H1 (cell line): ENCODE measurements at regions not wholly inside any gene's neighbourhood (a gene's known extent, or its start where the extent isn't known, plus 50 kb on each side); places are given as distances from the start of the nearest gene placed in this dataset.

Source experiments
- CHD2 ChIP-seq: IDR thresholded peaks from 2 replicates; pipeline ENCODE4 v1.6.1; 2012; ENCODE audit warnings: low read length, improper control_type of control experiment
- EGR1 ChIP-seq: IDR thresholded peaks from 2 replicates; pipeline ENCODE4 v1.6.1; 2011; ENCODE audit warnings: low read depth, low read length, borderline replicate concordance
- EZH2 ChIP-seq: fragments of 200-600 bp; sonication (generic); IDR thresholded peaks from 2 replicates; pipeline ENCODE4 v1.7.1; 2012; ENCODE audit warnings: low read depth, mild to moderate bottlenecking, moderate library complexity, low read length, inconsistent platforms; ENCODE audit not compliant: severe bottlenecking
- RBBP5 ChIP-seq: IDR thresholded peaks from 2 replicates; pipeline ENCODE4 v1.7.1; 2012; ENCODE audit warnings: low read depth, mild to moderate bottlenecking, inconsistent platforms, low read length, moderate library complexity, borderline replicate concordance
- RFX5 ChIP-seq: IDR thresholded peaks from 2 replicates; pipeline ENCODE4 v1.6.1; 2011; ENCODE audit warnings: low read depth, low read length, improper control_type of control experiment, borderline replicate concordance
- SIN3A ChIP-seq, 2 experiments: IDR thresholded peaks in 1 of 2; conservative IDR thresholded peaks in 1 of 2; 2 replicates each; pipeline ENCODE4 v1.6.1; 2011 to 2012; ENCODE audit warnings: low read length in 2 of 2, improper control_type of control experiment in 1 of 2, low read depth in 1 of 2, mild to moderate bottlenecking in 1 of 2
- TF ChIP-seq, protein P1 (sequence below): fragments of 300-600 bp; sonication (generic); IDR thresholded peaks from 2 replicates; pipeline ENCODE4 v1.7.1; 2012; ENCODE audit warnings: low read length, moderate library complexity, mild to moderate bottlenecking, inconsistent platforms; ENCODE audit not compliant: insufficient replicate concordance
- TF ChIP-seq, protein P2 (sequence below), 3 experiments: IDR thresholded peaks; 1 replicate in 2 of 3; 2 replicates in 1 of 3; pipeline versions ENCODE4 v1.5.1 to v1.6.1; 2011; ENCODE audit warnings: low read length in 3 of 3, mild to moderate bottlenecking in 3 of 3, inconsistent platforms in 2 of 3, low read depth in 1 of 3, moderate library complexity in 1 of 3; ENCODE audit not compliant: insufficient read depth in 1 of 3; ENCODE audit errors: control extremely low read depth in 1 of 3
- TF ChIP-seq, protein P3 (sequence below): IDR thresholded peaks from 2 replicates; pipeline ENCODE4 v1.6.1; 2012; ENCODE audit warnings: inconsistent platforms

DNA sequence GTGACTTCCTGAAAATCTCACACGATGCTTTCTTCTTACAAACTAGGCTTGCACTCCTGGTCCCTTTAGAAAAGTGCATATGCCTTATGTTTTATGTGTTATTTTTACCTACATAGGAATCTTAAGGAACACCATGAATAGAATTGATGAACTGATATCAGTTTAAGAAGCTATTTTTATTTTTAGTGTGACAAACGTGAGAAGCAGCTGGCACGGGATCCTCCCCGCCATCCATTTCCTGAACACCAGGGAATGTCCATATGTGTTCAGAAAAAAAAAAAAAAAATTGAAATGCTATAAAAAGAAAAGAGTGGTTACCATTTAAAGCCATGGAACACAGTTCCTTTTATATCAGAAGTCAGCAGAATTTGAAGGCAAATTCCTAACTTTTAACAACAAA, 1096.1 kb upstream of the PRKX start (continued):
- TF ChIP-seq, protein P1, sequence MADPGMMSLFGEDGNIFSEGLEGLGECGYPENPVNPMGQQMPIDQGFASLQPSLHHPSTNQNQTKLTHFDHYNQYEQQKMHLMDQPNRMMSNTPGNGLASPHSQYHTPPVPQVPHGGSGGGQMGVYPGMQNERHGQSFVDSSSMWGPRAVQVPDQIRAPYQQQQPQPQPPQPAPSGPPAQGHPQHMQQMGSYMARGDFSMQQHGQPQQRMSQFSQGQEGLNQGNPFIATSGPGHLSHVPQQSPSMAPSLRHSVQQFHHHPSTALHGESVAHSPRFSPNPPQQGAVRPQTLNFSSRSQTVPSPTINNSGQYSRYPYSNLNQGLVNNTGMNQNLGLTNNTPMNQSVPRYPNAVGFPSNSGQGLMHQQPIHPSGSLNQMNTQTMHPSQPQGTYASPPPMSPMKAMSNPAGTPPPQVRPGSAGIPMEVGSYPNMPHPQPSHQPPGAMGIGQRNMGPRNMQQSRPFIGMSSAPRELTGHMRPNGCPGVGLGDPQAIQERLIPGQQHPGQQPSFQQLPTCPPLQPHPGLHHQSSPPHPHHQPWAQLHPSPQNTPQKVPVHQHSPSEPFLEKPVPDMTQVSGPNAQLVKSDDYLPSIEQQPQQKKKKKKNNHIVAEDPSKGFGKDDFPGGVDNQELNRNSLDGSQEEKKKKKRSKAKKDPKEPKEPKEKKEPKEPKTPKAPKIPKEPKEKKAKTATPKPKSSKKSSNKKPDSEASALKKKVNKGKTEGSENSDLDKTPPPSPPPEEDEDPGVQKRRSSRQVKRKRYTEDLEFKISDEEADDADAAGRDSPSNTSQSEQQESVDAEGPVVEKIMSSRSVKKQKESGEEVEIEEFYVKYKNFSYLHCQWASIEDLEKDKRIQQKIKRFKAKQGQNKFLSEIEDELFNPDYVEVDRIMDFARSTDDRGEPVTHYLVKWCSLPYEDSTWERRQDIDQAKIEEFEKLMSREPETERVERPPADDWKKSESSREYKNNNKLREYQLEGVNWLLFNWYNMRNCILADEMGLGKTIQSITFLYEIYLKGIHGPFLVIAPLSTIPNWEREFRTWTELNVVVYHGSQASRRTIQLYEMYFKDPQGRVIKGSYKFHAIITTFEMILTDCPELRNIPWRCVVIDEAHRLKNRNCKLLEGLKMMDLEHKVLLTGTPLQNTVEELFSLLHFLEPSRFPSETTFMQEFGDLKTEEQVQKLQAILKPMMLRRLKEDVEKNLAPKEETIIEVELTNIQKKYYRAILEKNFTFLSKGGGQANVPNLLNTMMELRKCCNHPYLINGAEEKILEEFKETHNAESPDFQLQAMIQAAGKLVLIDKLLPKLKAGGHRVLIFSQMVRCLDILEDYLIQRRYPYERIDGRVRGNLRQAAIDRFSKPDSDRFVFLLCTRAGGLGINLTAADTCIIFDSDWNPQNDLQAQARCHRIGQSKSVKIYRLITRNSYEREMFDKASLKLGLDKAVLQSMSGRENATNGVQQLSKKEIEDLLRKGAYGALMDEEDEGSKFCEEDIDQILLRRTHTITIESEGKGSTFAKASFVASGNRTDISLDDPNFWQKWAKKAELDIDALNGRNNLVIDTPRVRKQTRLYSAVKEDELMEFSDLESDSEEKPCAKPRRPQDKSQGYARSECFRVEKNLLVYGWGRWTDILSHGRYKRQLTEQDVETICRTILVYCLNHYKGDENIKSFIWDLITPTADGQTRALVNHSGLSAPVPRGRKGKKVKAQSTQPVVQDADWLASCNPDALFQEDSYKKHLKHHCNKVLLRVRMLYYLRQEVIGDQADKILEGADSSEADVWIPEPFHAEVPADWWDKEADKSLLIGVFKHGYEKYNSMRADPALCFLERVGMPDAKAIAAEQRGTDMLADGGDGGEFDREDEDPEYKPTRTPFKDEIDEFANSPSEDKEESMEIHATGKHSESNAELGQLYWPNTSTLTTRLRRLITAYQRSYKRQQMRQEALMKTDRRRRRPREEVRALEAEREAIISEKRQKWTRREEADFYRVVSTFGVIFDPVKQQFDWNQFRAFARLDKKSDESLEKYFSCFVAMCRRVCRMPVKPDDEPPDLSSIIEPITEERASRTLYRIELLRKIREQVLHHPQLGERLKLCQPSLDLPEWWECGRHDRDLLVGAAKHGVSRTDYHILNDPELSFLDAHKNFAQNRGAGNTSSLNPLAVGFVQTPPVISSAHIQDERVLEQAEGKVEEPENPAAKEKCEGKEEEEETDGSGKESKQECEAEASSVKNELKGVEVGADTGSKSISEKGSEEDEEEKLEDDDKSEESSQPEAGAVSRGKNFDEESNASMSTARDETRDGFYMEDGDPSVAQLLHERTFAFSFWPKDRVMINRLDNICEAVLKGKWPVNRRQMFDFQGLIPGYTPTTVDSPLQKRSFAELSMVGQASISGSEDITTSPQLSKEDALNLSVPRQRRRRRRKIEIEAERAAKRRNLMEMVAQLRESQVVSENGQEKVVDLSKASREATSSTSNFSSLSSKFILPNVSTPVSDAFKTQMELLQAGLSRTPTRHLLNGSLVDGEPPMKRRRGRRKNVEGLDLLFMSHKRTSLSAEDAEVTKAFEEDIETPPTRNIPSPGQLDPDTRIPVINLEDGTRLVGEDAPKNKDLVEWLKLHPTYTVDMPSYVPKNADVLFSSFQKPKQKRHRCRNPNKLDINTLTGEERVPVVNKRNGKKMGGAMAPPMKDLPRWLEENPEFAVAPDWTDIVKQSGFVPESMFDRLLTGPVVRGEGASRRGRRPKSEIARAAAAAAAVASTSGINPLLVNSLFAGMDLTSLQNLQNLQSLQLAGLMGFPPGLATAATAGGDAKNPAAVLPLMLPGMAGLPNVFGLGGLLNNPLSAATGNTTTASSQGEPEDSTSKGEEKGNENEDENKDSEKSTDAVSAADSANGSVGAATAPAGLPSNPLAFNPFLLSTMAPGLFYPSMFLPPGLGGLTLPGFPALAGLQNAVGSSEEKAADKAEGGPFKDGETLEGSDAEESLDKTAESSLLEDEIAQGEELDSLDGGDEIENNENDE = no peak
- TF ChIP-seq RBBP5 (no peak), EZH2 (no peak), EGR1 (no peak), RFX5 (no peak), SIN3A (conservative IDR thresholded peaks at IDR 0.05 in 1 of 2, IDR thresholded peaks at IDR 0.05 in 1 of 2; ENCODE audit: low read depth in 1 of 2, low read length in 2 of 2) (no peak), CHD2 (no peak)
- TF ChIP-seq, protein P2, sequence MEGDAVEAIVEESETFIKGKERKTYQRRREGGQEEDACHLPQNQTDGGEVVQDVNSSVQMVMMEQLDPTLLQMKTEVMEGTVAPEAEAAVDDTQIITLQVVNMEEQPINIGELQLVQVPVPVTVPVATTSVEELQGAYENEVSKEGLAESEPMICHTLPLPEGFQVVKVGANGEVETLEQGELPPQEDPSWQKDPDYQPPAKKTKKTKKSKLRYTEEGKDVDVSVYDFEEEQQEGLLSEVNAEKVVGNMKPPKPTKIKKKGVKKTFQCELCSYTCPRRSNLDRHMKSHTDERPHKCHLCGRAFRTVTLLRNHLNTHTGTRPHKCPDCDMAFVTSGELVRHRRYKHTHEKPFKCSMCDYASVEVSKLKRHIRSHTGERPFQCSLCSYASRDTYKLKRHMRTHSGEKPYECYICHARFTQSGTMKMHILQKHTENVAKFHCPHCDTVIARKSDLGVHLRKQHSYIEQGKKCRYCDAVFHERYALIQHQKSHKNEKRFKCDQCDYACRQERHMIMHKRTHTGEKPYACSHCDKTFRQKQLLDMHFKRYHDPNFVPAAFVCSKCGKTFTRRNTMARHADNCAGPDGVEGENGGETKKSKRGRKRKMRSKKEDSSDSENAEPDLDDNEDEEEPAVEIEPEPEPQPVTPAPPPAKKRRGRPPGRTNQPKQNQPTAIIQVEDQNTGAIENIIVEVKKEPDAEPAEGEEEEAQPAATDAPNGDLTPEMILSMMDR (IDR thresholded peaks at IDR 0.05; ENCODE audit: control extremely low read depth in 1 of 3, insufficient read depth in 1 of 3, low read depth in 1 of 3, low read length in 3 of 3) = no peak
- TF ChIP-seq, protein P3, sequence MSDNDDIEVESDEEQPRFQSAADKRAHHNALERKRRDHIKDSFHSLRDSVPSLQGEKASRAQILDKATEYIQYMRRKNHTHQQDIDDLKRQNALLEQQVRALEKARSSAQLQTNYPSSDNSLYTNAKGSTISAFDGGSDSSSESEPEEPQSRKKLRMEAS = no peak
